Fibroblast of skin of abdomen (primary cell): ENCODE measurements at regions not wholly inside any gene's neighbourhood (a gene's known extent, or its start where the extent isn't known, plus 50 kb on each side); places are given as distances from the start of the nearest gene placed in this dataset.

Experiments
- DNase-seq: peaks from one replicate; pipeline ENCODE4 v3.0.0-alpha.2; 2013

DNA sequence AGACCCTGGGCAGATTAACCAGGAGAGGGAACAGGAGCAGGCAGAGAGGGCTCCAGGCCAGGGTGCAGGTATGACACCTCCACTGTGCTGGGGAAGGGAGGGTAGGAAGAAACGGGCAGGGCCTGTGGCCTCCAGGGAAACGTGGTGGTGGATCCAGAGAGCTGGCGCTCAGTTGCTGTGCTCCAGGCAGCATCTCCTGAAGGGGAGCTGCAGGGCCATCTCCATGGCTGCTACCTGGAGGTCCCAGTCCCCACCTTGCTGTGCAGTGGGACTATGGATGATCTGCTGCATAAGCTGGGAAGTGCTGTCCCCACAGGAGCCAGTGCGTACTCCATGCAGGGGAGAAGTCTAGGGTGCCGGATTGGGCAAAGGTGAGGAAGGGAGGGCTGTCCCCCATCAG, 125.9 kb upstream of the RUNX3 start:
- no peak for DNase-seq

DNA sequence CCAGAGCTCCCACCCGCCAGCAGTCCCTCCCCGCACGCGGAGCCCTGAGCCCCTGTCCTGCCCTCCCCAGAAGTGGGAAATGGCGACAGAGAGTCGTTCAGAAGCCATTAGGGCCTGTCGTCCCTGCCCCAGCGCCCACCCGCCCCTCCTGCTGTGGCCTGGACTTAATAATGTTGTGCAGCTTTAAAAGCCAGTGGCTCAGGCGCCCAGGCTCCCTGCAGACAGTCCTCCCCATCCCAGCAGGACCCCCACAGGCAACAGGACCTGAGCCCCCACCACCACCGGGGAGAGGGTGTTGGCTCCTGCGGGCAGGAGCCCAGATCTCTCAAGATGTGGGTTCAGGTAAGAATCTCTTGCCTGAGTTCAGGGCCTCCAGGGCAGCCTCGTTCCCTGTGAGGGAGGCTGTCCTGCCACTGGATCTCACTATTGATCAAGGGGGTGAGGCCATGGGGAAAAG, 125.3 kb upstream of the RUNX3 start:
- DNase-seq = no peak

- no peak for DNase-seq
These were observed 124.6 kb upstream of the RUNX3 start for GRCh38 chr1:25054526-25055323.

DNA sequence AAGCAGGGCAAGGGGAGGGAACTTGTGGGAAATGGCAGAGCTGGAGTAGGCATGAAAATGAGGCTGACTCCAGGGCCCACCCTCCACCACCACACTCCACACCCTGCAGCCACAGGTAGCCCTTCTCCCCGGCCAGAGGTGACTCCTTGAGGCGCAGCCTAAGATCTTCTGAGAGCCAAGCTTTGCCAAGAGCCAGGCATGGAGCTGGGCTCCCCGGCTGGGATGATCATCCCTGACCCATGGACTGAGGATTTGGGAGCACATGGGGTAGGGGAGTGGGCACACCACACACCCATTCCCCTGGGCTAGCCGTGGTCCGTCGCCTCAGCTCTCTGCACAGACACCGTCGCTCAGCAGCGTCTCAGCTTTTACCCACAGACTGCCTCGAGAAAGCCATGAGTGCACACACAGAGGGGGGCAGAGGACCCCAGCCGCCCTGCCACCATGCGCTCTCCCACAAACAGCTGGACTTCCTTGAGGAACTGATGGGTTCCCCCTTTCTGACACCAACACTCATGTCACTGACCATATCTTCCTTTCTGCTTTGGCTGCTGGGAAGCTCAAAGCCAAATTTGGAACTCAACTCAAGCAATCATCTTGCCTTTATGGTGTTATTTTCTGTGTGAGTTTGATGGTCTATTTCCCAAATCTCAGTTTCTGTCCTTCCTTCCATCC, 123.6 kb upstream of the RUNX3 start:
- no peak for DNase-seq

DNA sequence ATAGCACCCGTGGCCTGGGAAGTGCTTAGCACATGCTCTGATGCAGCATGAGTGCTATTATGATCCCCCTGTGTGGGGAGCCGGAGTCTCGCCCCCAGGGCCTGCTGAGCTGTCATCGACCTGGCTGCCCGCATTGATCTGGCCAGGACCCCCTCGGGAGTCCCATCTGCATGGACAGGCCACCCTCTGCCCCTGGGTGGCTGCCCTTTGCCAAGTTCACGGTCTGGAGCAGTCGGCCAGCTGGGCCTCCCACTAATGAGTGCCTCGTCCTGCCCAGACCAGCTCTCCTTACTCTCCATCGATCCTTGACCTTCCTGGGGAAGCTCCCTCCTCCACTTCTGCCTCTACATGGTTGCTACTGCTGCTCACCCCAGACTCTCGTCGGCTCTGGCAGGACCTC, 121.8 kb upstream of the RUNX3 start:
- DNase-seq = no peak

- DNase-seq = no peak
These were observed 121.4 kb upstream of the RUNX3 start for GRCh38 chr1:25051504-25051903.

DNA sequence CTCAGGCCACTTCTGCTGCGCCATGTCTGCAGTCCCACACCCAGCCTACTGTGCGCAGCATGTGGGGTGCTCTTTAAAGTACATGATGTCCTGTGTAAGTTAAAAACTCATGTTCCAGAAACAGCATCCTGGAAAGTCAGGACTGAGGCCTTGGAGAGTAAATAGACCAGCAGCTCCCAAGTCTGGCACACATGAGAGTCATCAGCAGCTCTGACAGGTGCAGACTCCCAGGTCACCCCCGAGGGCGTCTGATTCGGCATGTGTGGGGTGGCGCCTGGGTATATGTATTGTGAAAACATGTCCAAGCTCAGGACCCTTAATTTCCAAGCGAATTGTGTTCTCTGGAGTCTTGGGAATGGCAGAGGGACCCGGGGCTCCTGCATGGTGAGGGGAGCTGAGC, 120.1 kb upstream of the RUNX3 start:
- no peak for DNase-seq

GRCh38 chr1:25049190-25049589, 119.1 kb upstream of the RUNX3 start:
- DNase-seq = no peak

GRCh38 chr1:25048728-25049127, 118.7 kb upstream of the RUNX3 start:
- DNase-seq = no peak

- DNase-seq = no peak
These were observed 117.6 kb upstream of the RUNX3 start for GRCh38 chr1:25047506-25048240.

DNA sequence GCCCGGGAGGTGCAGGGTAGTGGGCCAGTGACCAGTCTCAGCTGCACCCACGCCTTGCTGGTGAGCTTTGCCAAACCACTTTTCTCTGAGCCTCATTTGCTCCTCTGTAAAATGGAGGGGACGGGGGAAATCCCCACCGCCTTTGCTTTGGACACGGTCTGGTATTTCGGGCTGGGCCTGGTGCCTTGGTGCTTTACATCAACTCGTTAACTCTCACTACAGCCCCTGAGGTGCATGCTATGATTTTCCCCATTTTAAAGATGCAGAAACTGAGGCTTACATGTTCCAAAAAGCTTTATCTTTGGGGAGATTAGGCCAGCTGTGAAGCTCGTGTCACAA, 116.1 kb upstream of the RUNX3 start:
- DNase-seq = no peak

DNA sequence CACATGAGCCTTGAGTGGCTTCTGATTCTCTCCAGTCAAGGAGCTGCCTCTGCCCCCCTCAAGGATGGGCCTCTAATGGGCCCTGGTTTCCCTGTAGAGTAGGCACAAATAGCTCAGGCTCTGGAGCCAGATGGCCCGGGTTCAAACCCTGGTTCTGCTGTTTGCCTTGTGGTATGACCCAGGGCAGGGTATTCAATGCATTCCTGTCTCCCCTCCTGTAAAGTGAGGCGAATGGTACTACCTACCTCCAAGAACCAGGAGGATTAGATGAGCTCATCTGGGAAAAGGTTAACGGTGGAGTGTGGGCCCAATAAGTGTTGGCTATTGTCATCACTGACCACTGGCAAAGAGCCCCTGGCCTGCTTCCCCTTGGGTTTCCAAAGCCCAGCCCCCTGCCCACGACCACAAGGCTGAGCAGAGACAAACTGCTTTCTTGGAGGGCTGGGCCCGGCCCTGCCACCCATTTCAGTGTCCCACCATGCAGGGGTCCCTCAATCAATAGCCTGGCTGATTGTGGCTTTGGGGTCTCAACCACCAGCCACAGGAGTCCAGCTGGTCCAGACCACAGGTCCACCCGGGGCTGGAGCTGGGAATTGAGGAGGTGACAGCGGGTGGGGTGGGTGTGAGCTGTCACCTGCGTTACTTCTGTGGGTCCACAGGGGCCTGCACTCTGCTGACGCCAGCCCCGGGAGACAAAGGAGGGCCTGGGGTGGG, 115.6 kb upstream of the RUNX3 start:
- DNase-seq = no peak

- DNase-seq = no peak
These were observed 113.1 kb upstream of the RUNX3 start for GRCh38 chr1:25043228-25043580.

DNA sequence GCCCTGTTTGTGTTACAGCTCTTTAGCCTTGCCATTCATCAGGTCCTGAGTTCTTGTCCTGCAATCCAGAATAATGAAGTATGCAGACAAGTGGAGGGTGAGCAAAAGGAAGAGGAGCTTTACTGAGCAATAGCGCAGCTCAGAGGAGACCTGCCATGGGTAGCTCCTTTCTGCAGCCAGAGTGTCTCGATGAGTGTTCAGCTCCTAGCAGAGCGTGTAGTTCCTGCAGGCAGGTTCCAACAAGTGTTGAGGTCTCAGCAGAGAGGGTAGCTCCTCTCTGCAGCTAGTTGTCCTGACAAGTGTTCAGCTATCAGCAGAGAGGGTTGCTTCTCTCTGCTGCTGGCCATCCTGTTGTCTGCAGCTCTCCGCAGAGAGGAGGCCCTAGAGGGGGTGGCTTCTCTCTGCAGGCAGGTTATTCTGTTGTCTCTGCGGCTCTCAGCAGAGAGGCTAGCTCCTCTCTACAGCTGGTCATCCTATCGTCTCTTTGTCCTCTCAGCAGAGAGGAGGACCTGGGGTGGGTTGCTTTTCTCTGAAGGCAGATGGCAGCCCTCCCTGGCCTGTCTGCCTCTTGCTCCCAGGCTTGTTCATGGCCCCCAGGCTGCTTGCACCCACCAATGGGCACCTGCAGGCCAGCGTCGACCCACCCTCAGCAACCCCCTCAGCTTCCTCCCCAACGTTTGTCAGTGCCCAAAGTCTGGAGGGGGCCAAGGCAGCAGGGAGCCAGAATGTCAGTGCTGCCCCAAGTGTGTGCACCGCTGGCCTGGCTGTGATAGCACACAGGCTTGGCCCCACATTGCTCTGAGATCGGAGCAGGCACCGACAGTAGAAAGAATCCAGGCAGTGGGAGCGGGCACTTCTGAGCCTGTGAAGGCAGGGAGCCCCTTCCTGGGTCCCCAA, 112.5 kb upstream of the RUNX3 start:
- DNase-seq = no peak

GRCh38 chr1:25041916-25042315, 111.8 kb upstream of the RUNX3 start:
- no peak for DNase-seq

DNA sequence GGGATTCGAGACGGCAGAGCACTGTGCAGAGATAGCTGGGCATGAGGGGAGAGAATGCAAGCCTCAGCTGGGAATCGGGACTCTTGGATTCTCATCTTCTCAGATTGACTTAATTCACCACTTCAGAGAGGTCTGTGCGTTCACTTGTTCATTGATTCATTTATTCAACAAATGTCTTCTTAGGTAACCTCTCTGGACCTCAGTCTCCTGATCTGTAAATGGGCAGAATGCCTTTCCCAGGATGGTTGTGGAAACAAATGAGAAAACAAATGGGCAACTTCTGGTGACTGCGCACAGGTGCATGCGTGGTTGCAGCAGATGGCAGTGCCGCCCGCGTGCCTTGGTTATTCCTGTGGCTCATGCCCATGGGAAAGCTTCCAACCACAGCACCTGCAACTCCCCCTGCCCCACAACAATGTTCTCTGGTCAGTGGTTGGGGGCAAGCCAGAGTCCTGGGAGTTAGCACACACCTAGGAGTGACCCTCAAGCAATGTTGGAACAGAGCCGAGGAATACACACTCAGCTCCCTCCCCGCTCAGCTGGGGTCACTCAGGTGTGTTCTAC, 110.1 kb upstream of the RUNX3 start:
- DNase-seq = no peak

DNA sequence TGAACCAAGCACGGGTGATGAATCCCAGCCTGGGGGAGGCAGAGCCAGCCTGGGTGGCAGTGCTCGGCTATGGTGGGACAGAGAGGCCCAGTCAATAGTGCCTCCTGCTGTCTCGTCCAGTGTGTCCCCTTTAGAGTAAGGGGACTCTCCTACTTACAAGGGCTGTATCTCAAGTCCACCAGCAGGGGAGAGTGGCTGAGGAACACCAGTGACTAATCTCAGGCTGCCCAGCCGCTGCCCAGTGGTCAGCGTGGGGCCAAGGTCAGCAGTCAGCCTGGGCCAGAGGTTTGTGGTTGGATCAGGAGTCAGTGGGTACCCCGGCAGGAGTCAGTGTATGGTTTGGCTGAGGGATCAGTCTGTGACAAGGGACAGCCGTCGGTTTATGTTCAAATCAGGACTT, 109.2 kb upstream of the RUNX3 start:
- DNase-seq = no peak

GRCh38 chr1:25038699-25039098, 108.6 kb upstream of the RUNX3 start:
- no peak for DNase-seq

DNA sequence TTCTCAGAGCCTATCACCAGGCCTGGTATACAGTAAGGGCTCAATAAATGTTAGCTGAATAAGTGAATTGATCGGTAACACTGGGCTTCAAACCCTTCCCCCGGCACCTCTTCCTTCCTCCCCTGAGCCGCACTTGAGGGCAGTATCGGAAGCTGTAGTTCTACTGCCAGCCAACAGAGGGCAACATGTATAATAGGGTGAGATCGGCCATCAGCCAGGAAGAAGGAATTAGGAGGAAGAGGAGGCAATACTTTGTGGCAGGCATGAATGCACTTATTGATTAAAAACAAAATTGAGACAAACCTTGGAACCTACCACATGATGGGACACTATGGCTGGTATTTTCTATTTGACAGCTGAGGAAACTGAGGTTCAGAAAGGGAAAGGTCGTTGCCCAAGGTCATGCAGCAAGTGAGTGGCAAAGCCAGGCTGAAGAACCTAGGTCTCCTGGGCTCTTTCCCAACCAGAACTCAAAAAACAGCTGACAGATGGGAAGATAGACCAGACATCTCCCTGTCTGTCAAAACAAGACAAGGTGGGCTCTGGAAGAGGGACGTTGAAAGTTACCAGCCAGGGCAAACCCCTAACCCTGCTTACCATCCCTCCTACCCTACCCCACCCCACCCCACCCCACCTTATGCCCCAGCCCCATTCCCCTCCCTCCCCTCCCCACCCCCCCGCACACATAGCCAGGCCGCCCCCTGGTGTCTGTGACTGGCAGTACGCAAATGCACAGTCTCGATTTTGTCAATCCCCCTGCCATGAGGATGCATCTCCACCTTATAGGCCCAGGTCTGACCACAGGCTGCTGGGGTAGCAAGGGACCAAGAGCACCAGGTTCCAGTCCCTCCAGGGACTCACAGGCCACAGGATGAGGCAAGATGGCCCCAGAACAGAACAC, 107.3 kb upstream of the RUNX3 start:
- peak; percentile 12 for DNase-seq

GRCh38 chr1:25036117-25036546, 106.1 kb upstream of the RUNX3 start:
- DNase-seq = no peak
